CD14-positive monocyte (primary cell): ENCODE measurements at regions not wholly inside any gene's neighbourhood (a gene's known extent, or its start where the extent isn't known, plus 50 kb on each side); places are given as distances from the start of the nearest gene placed in this dataset.
"Not testable (repeated sequence)": the region's sequence is repeated elsewhere in the genome, so short reads cannot be mapped to it uniquely, and the experiment has no call there.

Source experiments
- DNase-seq, 3 donors: peaks; one replicate each; pipeline ENCODE4 v3.0.0-alpha.2; 2011 to 2022
- H2AFZ ChIP-seq: 2 replicates; pipeline ENCODE4 v1.6.0; 2012; ENCODE audit warnings: mild to moderate bottlenecking, low read depth, low read length, inconsistent platforms; ENCODE audit not compliant: insufficient read depth, poor library complexity, severe bottlenecking
- H3K27ac ChIP-seq, 2 donors: 1 replicate in 1 of 2; 2 replicates in 1 of 2; pipeline ENCODE4 v1.5.1; 2012 to 2013; ENCODE audit warnings: low read length in 2 of 2, control low read depth in 1 of 2, inconsistent platforms in 1 of 2, low read depth in 1 of 2, mild to moderate bottlenecking in 1 of 2
- H3K27me3 ChIP-seq, 2 donors: one replicate each; pipeline versions ENCODE4 v1.6.0 to v1.6.1; 2011 to 2013; ENCODE audit warnings: low read length in 2 of 2; ENCODE audit not compliant: control insufficient read depth in 2 of 2, insufficient read depth in 2 of 2
- H3K36me3 ChIP-seq, 2 donors: replicated peaks in 1 of 2; 1 replicate in 1 of 2; 2 replicates in 1 of 2; pipeline versions ENCODE4 v1.5.1 to v1.6.1; 2012 to 2013; ENCODE audit warnings: low read length in 2 of 2, control low read depth in 1 of 2, inconsistent platforms in 1 of 2, mild to moderate bottlenecking in 1 of 2; ENCODE audit not compliant: insufficient read depth in 2 of 2, control insufficient read depth in 1 of 2
- H3K4me1 ChIP-seq, 2 donors: 1 replicate in 1 of 2; 2 replicates in 1 of 2; pipeline versions ENCODE4 v1.5.1 to v1.6.1; 2012 to 2013; ENCODE audit warnings: low read length in 2 of 2, control low read depth in 1 of 2, inconsistent platforms in 1 of 2, mild to moderate bottlenecking in 1 of 2, moderate library complexity in 1 of 2; ENCODE audit not compliant: insufficient read depth in 2 of 2, control insufficient read depth in 1 of 2
- H3K4me2 ChIP-seq: replicated peaks from 2 replicates; pipeline ENCODE3; 2012; ENCODE audit warnings: low read length, moderate library complexity, mild to moderate bottlenecking; ENCODE audit not compliant: poor library complexity, severe bottlenecking; ENCODE audit errors: extremely low read depth
- H3K4me3 ChIP-seq, 3 experiments: fragments of 200-600 bp in 1 of 3; sonication (generic) in 1 of 3; replicated peaks in 1 of 3; 1 replicate in 2 of 3; 2 replicates in 1 of 3; pipeline ENCODE4 v1.5.1; 2011 to 2013; ENCODE audit warnings: low read length in 3 of 3, mild to moderate bottlenecking in 3 of 3, control low read depth in 2 of 3, low read depth in 2 of 3, inconsistent platforms in 1 of 3, moderate library complexity in 1 of 3
- H3K79me2 ChIP-seq: 2 replicates; pipeline ENCODE4 v1.6.0; 2012; ENCODE audit warnings: mild to moderate bottlenecking, control low read depth, inconsistent platforms, low read length, moderate library complexity; ENCODE audit not compliant: insufficient read depth
- H3K9ac ChIP-seq: 2 replicates; pipeline ENCODE4 v1.6.0; 2017; ENCODE audit warnings: low read length, mild to moderate bottlenecking; ENCODE audit not compliant: insufficient read depth, poor library complexity, severe bottlenecking
- H3K9me3 ChIP-seq, 2 donors: replicated peaks in 1 of 2; 1 replicate in 1 of 2; 2 replicates in 1 of 2; pipeline versions ENCODE4 v1.5.1 to v1.6.1; 2012 to 2013; ENCODE audit warnings: low read length in 2 of 2, control low read depth in 1 of 2; ENCODE audit not compliant: control insufficient read depth in 1 of 2, insufficient read depth in 1 of 2
- H4K20me1 ChIP-seq: 2 replicates; pipeline ENCODE4 v1.6.0; 2012; ENCODE audit warnings: mild to moderate bottlenecking, low read length, control low read depth, moderate library complexity; ENCODE audit not compliant: insufficient read depth
- H3K27ac Mint-ChIP-seq, 7 donors: one replicate each; pipeline ENCODE4 v1.8.0; 2020; ENCODE audit warnings: mild to moderate bottlenecking in 7 of 7, mixed read lengths in 7 of 7, moderate library complexity in 6 of 7, inconsistent platforms in 2 of 7
- H3K27me3 Mint-ChIP-seq, 3 donors: one replicate each; pipeline ENCODE4 v1.8.0; 2021 to 2022; ENCODE audit warnings: low read depth in 3 of 3, mild to moderate bottlenecking in 3 of 3, mixed read lengths in 3 of 3, moderate library complexity in 3 of 3, inconsistent platforms in 1 of 3
- H3K36me3 Mint-ChIP-seq, 2 donors: one replicate each; pipeline ENCODE4 v1.8.0; 2020; ENCODE audit warnings: mixed read lengths in 2 of 2, inconsistent platforms in 1 of 2, mild to moderate bottlenecking in 1 of 2
- H3K4me1 Mint-ChIP-seq: one replicate; pipeline ENCODE4 v1.8.0; 2020; ENCODE audit warnings: mild to moderate bottlenecking, mixed read lengths
- H3K4me3 Mint-ChIP-seq, 2 donors: one replicate each; pipeline ENCODE4 v1.8.0; 2020; ENCODE audit warnings: mild to moderate bottlenecking in 2 of 2, mixed read lengths in 2 of 2, moderate library complexity in 1 of 2
- H3K9me3 Mint-ChIP-seq, 7 donors: one replicate each; pipeline ENCODE4 v1.8.0; 2020 to 2022; ENCODE audit warnings: mixed read lengths in 7 of 7, mild to moderate bottlenecking in 6 of 7, moderate library complexity in 6 of 7, inconsistent platforms in 2 of 7
- WGBS: methylation state at CpG from one replicate; pipeline ENCODE4 v1.1.5; 2013; ENCODE audit warnings: missing lambda C conversion rate; ENCODE audit not compliant: insufficient coverage; 5-methylcytosine and 5-hydroxymethylcytosine counted together
- intact Hi-C, 2 donors: fragments of 100-400 bp; cut with micrococcal nuclease; formaldehyde crosslinking; loops; one replicate each; pipeline versions ENCODE4 v1.15.0 to v1.15.1; 2023
- TF ChIP-seq, protein P1 (sequence below): fragments of 200-600 bp; IDR thresholded peaks from one replicate; pipeline ENCODE4 v1.8.0; 2022; ENCODE audit warnings: antibody characterized with exemption, mild to moderate bottlenecking

DNA sequence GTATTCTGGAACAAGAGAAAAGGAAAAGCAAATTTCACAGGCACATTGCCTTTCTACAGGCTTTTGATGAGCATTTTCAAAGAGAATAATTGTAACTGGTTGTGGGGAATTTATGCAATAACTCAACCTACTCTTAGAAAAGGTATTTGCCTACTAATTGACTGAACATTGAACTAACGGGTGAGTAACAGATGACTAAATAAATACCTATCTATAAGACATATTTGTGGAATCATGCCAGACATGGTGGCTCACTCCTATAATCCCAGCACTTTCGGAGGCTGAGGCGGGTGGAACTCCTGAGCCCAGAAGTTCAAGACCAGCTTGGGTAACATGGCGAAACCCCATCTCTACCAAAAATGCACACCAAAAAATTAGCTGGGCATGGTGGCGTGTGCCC lies 367.7 kb downstream of the CGGBP1 start:
- Mint-ChIP-seq H3K27me3 (peaks cover 0 to 3% (median 2%) of the 10 kb centered on the region in 3 donors), H3K9me3 (peaks cover 0 to 12% (median 7%) of the 10 kb centered on the region in 7 donors), H3K36me3 (no peaks in the 10 kb centered on the region), H3K4me1 (no peaks in the 10 kb centered on the region), H3K4me3 (no peak overlapping the region), H3K27ac (no peak overlapping the region)
- Histone ChIP-seq H3K4me1 (no peaks in the 10 kb centered on the region), H4K20me1 (no peaks in the 10 kb centered on the region), H3K4me2 (no peak overlapping the region), H3K27me3 (no peaks in the 10 kb centered on the region), H2AFZ (no peak overlapping the region), H3K4me3 (no peak overlapping the region), H3K36me3 (no peaks in the 10 kb centered on the region), H3K79me2 (no peaks in the 10 kb centered on the region), H3K9ac (no peak overlapping the region), H3K27ac (no peak overlapping the region), H3K9me3 (peaks cover 0 to 4% of the 10 kb centered on the region in 2 donors)
- WGBS: no CpG with 5 or more reads among the region's 5 CpGs
- intact Hi-C loops: no loop called here
- TF ChIP-seq, protein P1, sequence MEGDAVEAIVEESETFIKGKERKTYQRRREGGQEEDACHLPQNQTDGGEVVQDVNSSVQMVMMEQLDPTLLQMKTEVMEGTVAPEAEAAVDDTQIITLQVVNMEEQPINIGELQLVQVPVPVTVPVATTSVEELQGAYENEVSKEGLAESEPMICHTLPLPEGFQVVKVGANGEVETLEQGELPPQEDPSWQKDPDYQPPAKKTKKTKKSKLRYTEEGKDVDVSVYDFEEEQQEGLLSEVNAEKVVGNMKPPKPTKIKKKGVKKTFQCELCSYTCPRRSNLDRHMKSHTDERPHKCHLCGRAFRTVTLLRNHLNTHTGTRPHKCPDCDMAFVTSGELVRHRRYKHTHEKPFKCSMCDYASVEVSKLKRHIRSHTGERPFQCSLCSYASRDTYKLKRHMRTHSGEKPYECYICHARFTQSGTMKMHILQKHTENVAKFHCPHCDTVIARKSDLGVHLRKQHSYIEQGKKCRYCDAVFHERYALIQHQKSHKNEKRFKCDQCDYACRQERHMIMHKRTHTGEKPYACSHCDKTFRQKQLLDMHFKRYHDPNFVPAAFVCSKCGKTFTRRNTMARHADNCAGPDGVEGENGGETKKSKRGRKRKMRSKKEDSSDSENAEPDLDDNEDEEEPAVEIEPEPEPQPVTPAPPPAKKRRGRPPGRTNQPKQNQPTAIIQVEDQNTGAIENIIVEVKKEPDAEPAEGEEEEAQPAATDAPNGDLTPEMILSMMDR: no peak
- DNase-seq: no peak

DNA sequence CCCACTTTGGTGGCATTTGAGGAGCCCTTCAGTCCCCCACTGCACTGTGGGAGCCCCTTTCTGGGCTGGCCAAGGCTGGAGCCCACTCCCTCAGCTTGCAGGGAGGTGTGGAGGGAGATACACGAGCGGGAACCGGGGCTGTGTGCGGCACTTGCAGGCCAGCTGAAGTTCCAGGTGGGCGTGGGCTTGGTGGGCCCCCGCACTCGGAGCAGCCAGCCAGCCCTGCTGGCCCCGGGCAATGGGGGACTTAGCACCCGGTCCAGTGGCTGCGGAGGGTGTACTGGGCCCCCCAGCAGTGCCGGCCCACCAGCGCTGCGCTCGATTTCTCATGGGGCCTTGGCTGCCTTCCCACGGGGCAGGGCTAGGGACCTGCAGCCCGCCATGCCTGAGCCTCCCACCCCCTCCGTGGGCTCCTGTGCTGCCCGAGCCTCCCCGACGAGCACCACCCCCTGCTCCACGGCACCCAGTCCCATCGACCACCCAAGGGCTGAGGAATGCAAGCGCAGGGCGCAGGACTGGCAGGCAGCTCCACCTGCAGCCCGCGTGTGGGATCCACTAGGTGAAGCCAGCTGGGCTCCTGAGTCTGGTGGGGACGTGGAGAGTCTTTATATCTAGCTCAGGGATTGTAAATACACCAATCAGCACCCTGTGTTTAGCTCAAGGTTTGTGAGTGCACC lies 379.7 kb downstream of the CGGBP1 start:
- H3K4me1 Mint-ChIP-seq, H3K4me3 ChIP-seq, H3K36me3 ChIP-seq, H3K36me3 Mint-ChIP-seq, H4K20me1 ChIP-seq, H3K4me2 ChIP-seq, intact Hi-C loops, H3K4me3 Mint-ChIP-seq, DNase-seq, H3K79me2 ChIP-seq, H3K9me3 ChIP-seq, H3K9ac ChIP-seq, H3K27ac Mint-ChIP-seq, H3K27ac ChIP-seq, H3K4me1 ChIP-seq, H2AFZ ChIP-seq: not testable (repeated sequence)
- WGBS: 97% methylated on average over 15 of the region's 27 CpGs
- H3K27me3 Mint-ChIP-seq: peaks cover 9 to 12% (median 10%) of the 10 kb centered on the region in 3 donors
- peaks cover 9 to 15% of the 10 kb centered on the region in 2 donors for H3K27me3 ChIP-seq
- H3K9me3 Mint-ChIP-seq: peaks cover 3 to 22% (median 11%) of the 10 kb centered on the region in 7 donors
